ENCODE measurements at regions not wholly inside any gene's neighbourhood (a gene's known extent, or its start where the extent isn't known, plus 50 kb on each side); places are given as distances from the start of the nearest gene placed in this dataset.

- no peak for TF ChIP-seq CTCF (IDR thresholded peaks at IDR 0.05)
- no peak overlapping the region for H3K4me3 Mint-ChIP-seq
- no peak for DNase-seq
- no peaks in the 10 kb centered on the region for H3K27me3 Mint-ChIP-seq (ENCODE audit: low read depth, poor library complexity)
- peaks cover 5% of the 10 kb centered on the region for H3K9me3 Mint-ChIP-seq
- peaks cover 4% of the 10 kb centered on the region for H3K4me1 Mint-ChIP-seq
- no peak overlapping the region for H3K27ac Mint-ChIP-seq
- H3K36me3 Mint-ChIP-seq (ENCODE audit: low read depth): no peaks in the 10 kb centered on the region
Observed at GRCh38 chr4:117474987-117475386, 389.6 kb upstream of the TRAM1L1 start.

- Mint-ChIP-seq H3K27me3 (ENCODE audit: low read depth, poor library complexity) (no peaks in the 10 kb centered on the region), H3K9me3 (peaks cover 5% of the 10 kb centered on the region), H3K36me3 (ENCODE audit: low read depth) (no peaks in the 10 kb centered on the region), H3K27ac (no peak overlapping the region), H3K4me1 (peaks cover 4% of the 10 kb centered on the region), H3K4me3 (no peak overlapping the region)
- DNase-seq: no peak
- no peak for TF ChIP-seq CTCF (IDR thresholded peaks at IDR 0.05)
Observed at GRCh38 chr4:117477925-117478324, 392.5 kb upstream of the TRAM1L1 start.

GRCh38 chr4:117478702-117479101, 393.3 kb upstream of the TRAM1L1 start:
- Mint-ChIP-seq H3K4me3 (no peak overlapping the region), H3K27me3 (ENCODE audit: low read depth, poor library complexity) (no peaks in the 10 kb centered on the region), H3K36me3 (ENCODE audit: low read depth) (no peaks in the 10 kb centered on the region), H3K9me3 (peaks cover 5% of the 10 kb centered on the region), H3K4me1 (peaks cover 4% of the 10 kb centered on the region), H3K27ac (no peak overlapping the region)
- TF ChIP-seq CTCF (IDR thresholded peaks at IDR 0.05): no peak
- DNase-seq: no peak

GRCh38 chr4:117479673-117480072, 394.3 kb upstream of the TRAM1L1 start:
- no peaks in the 10 kb centered on the region for H3K27me3 Mint-ChIP-seq (ENCODE audit: low read depth, poor library complexity)
- peaks cover 5% of the 10 kb centered on the region for H3K9me3 Mint-ChIP-seq
- DNase-seq: no peak
- H3K4me3 Mint-ChIP-seq: no peak overlapping the region
- TF ChIP-seq CTCF (IDR thresholded peaks at IDR 0.05): no peak
- peaks cover 4% of the 10 kb centered on the region for H3K4me1 Mint-ChIP-seq
- no peak overlapping the region for H3K27ac Mint-ChIP-seq
- H3K36me3 Mint-ChIP-seq (ENCODE audit: low read depth): no peaks in the 10 kb centered on the region

- no peak overlapping the region for H3K4me3 Mint-ChIP-seq
- H3K27me3 Mint-ChIP-seq (ENCODE audit: low read depth, poor library complexity): no peaks in the 10 kb centered on the region
- H3K27ac Mint-ChIP-seq: no peak overlapping the region
- no peak for DNase-seq
- TF ChIP-seq CTCF (IDR thresholded peaks at IDR 0.05): no peak
- peaks cover 4% of the 10 kb centered on the region for H3K4me1 Mint-ChIP-seq
- peaks cover 5% of the 10 kb centered on the region for H3K9me3 Mint-ChIP-seq
- no peaks in the 10 kb centered on the region for H3K36me3 Mint-ChIP-seq (ENCODE audit: low read depth)
Observed at GRCh38 chr4:117481742-117482141, 396.4 kb upstream of the TRAM1L1 start.

- Mint-ChIP-seq H3K36me3 (ENCODE audit: low read depth) (no peaks in the 10 kb centered on the region), H3K27me3 (ENCODE audit: low read depth, poor library complexity) (no peaks in the 10 kb centered on the region), H3K9me3 (no peaks in the 10 kb centered on the region), H3K4me1 (peaks cover 15% of the 10 kb centered on the region), H3K4me3 (no peak overlapping the region), H3K27ac (no peak overlapping the region)
- TF ChIP-seq CTCF (IDR thresholded peaks at IDR 0.05): no peak
- no peak for DNase-seq
Observed at GRCh38 chr4:117488692-117489091, 403.3 kb upstream of the TRAM1L1 start.
